Ovary (tissue), 3 donors: ENCODE measurements at regions not wholly inside any gene's neighbourhood (a gene's known extent, or its start where the extent isn't known, plus 50 kb on each side); places are given as distances from the start of the nearest gene placed in this dataset.

ENCODE experiments used
- POLR2A ChIP-seq: fragments of 450-650 bp; IDR thresholded peaks from one replicate; pipeline ENCODE4 v1.6.1; 2017; ENCODE audit warnings: antibody characterized with exemption, mild to moderate bottlenecking, moderate library complexity
- TF ChIP-seq, protein P1 (sequence below), 3 donors: fragments of 450-650 bp in 2 of 3; fragments of 200-600 bp in 1 of 3; IDR thresholded peaks; one replicate each; pipeline versions ENCODE4 v1.5.1 to v1.8.0; 2016 to 2022; ENCODE audit warnings: antibody characterized with exemption in 3 of 3, mild to moderate bottlenecking in 1 of 3
- donor health status: DM: no; HTN: no; CAD: no.

DNA sequence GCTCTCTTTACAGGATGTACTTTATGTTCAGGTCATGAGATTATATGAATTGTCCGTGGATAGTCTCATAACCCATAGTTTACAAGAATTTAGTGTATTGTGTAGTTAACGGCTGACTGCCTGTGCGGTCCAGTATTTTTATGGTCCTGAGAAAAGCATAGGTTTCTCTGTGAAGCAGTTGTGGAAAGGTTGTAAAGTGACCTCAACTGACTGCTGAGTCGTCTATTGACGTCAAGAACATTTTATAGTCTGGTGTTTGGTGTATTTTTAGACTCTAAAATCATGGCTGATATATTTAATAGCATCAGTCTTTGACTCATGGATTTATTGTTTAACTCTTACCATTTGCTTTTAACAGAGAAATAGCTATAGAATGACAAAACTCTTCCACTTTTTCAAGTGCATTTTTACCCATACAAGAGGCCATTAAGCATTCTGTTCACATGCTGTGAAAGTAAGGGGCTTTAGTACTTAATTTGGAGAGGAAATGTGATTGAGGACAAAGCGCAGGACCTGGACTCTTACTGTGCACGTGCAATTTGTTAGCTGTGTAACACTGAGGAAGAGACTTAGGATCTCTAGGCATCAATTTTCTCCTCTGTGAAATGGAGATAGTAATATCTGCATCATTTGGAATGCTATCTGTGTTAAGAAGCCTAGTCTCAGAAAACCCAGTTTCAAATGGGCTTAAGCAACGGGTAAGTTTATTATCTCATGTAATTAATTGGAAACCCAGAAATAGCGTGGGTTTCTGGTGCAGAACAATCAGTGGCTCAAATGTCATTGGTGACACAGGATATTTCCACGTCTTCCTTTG is 240.8 kb downstream of the NFKBIZ start:
- TF ChIP-seq, protein P1, sequence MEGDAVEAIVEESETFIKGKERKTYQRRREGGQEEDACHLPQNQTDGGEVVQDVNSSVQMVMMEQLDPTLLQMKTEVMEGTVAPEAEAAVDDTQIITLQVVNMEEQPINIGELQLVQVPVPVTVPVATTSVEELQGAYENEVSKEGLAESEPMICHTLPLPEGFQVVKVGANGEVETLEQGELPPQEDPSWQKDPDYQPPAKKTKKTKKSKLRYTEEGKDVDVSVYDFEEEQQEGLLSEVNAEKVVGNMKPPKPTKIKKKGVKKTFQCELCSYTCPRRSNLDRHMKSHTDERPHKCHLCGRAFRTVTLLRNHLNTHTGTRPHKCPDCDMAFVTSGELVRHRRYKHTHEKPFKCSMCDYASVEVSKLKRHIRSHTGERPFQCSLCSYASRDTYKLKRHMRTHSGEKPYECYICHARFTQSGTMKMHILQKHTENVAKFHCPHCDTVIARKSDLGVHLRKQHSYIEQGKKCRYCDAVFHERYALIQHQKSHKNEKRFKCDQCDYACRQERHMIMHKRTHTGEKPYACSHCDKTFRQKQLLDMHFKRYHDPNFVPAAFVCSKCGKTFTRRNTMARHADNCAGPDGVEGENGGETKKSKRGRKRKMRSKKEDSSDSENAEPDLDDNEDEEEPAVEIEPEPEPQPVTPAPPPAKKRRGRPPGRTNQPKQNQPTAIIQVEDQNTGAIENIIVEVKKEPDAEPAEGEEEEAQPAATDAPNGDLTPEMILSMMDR (IDR thresholded peaks at IDR 0.05), result no peak
- no peak for TF ChIP-seq POLR2A
